HG03196 (cell line): ENCODE measurements at regions not wholly inside any gene's neighbourhood (a gene's known extent, or its start where the extent isn't known, plus 50 kb on each side); places are given as distances from the start of the nearest gene placed in this dataset.

Experiments used
- ATAC-seq: cut with Tn5 transposase; IDR thresholded peaks from one replicate; pipeline ENCODE4 v1.9.1; 2021; ENCODE audit not compliant: unreplicated experiment

DNA sequence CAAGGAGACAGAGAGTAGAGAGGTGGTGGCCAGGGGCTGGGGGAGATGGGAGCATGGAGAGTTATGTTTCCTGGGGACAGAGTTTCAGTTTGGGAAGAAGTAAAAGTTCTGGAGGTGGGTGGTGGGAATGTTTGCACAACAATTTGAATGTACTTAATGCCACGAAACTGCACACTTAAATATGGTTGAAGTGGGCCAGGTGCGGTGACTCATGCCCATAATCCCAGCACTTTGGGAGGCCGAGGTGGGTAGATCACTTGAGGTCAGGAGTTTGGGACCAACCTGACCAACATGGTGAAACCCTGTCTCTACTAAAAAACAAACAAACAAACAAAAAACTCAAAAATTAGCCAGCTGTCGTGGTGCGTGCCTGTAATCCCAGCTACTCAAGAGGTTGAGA is 137.2 kb downstream of the PFKFB3 start:
- ATAC-seq, result no peak

DNA sequence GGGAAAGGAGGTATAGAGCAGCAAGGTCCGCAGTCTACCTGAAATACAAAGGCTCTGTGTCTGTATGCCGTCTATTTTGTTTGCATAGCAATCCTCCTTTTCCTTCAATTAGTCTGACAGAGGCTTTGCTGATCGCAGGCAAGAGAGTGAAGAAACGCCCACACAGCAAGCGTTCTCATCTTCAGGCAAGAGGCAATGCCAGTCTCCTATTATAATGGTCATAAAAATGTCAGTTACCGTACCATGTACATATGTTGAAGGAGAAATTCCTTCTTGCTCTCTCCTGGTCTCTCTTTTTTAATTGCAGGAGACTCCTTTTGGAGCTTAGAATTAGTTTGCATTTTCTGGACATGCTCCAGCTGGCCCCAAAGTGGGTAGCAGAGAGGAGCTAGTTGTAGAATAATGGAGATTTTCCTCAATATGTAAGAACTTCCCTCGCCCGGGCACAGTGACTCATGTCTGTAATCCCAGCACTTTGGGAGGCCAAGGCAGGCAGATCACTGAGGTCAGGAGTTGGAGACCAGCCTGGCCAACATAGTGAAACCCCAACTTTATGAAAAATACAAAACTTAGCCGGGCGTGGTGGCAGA is 139.5 kb downstream of the PFKFB3 start:
- no peak for ATAC-seq

DNA sequence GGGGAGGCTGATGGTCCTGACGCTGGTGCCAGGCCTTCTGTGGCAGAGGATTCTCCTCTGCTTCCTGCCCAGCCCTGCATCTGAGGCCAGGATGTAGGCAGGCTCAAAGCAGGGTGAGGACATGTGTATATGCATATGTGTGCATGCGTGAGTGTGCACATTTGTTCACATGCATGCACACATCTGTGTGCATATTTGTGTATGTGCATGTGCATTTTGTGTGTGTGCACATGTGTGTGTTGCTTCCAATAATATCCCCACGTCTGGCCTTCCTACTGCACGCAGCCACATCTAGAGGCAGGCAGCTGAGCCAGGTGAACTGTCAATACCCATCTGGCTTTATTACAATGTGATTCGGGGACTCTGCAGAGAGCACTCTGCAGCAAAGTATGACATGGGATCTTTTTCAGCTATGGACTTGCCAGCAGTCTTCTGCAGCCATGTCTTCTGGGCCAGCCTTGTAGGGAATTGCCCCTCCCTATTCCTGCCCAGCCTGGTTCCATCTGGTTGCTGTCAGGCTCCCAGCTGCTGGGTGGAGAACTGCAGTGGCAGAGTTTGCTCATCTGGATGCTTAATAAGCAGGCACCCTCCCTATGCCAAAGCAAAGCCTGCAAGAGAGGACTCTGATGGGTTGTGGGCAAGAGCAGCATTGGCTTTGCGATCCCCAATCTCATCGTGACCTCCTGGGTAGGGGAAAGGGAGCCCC is 140.7 kb downstream of the PFKFB3 start:
- no peak for ATAC-seq

GRCh38 chr10:6345404-6345803 is 142.7 kb downstream of the PFKFB3 start:
- ATAC-seq, result no peak

DNA sequence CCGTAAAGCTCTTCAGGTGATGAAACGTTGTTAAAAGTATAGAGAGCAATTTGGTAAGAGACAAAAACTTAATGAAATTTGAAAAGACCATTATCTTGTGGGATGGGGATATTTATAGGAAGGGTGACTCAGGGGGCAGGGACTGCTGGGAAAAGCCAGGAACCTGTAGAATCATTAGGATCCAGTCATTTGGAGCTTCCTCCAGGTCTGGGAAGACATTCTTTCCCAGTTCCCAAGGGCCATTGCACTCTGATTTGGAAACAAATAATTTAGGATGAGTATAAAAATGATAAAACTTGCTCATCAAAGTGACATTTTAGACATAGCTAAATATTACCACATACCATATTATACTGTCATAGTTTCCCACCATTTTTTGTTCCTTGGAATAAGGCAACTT is 143.9 kb downstream of the PFKFB3 start:
- ATAC-seq, result no peak

- peak; percentile 39 for ATAC-seq
Observed at GRCh38 chr10:6347391-6347951, 144.7 kb downstream of the PFKFB3 start.

DNA sequence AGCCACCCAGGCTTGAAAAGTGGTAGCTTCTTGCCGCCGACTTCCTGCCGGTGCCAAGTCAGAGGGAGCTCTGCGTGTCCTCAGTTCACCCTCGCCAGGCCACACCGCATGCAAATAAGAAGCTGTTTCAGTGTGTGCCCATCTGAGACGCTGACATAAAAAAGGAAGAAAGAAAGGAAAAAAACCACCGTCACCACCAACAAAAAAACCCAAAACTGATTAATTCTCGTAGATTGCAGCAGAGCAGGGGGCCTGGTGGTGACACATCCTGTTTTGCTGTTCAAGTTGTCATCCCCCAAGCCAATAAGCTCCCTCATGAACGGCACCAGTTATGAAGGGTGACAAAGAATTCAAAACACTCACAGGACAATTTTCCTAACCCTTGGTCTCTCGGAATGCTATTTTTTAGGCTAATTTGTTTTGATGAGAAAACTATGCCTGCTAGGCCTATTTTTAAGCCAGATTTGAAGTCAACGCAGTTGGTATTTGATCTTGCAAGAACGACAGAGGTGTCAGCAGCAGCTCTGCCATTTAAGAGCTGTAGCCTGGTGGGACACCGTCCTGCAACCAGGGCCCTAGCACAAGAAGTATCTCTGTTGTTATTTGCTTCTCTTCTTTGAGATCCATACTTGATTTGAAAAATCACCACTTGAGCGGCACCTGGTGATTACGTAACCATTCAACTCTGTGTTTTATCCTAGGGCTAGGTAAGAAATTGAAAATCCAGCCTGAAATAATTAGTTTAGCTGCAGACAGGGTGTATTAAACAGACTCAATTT is 145.6 kb downstream of the PFKFB3 start:
- peak; percentile 95 for ATAC-seq

DNA sequence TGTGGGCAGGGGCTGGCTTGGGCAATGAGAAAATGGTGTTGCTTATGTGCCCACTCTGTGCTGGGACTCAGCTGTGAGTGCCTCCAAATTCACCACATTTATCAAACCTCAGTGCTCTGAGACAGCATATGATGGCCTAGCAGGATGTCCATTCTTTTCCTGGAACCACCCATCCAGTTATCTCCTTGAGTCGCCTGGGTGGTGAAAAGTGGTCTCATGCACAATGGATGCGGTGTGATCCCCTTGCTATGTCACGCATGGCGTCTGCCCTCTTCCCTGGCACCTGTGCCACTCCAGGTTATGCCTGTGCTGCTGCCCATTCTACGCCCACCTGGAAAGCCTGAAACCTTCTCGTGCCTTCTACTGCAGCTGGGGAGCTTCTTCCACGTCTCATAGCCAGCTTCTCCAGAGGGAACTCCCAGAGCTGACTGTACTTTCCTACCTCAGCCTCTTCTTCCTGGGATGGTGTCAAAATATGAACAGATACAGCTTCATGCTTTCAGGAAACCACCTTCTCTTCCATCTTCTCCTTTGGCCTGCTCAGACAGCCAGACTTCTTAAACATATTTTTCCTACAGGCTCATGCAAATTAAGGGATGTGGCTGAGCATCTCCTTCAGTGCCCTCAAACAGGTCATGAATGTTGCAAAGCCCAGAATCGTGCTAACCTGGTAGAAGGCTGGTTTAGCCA is 147.3 kb downstream of the PFKFB3 start:
- ATAC-seq, result no peak

DNA sequence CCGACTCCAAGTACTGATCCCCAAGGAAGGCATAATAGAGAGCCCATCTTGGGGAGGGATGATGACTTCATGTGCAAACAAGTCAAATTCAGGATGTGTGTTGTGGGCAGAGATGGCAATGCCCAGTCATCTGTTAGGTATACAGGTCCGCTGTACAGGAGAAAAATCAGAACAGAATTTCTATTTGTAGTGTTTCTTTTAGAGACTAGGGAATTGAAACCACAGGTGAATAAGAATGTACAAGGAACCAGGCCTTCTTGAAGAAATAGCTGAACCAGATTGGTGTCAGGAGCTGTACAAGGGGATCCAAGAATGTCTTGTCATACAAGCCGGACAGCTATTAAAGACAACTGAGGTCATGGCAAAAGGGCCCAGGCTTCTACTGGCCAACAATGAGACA is 147.9 kb downstream of the PFKFB3 start:
- ATAC-seq, result no peak

DNA sequence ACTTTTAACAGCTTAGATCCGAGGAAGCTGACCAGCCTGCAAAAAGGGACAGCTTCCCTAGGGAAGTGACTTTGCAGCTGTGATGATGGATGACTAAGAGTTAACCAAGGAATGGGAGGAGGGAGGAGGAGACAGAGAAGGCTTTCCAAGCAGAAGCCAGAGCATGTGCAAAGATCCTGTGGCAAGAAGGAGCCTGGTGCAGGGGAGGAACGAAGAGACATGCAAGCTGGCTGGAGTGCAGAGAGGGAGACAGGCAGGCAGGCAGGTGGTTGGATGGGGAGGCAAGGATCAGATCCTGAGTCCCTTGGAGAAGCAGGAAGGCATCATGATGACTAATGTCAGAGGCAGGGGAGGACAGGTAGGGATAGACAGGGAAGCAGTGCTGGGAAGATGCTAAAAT is 148.8 kb downstream of the PFKFB3 start:
- no peak for ATAC-seq

- ATAC-seq, result no peak
Observed at GRCh38 chr10:6353526-6353925, 150.8 kb downstream of the PFKFB3 start.

DNA sequence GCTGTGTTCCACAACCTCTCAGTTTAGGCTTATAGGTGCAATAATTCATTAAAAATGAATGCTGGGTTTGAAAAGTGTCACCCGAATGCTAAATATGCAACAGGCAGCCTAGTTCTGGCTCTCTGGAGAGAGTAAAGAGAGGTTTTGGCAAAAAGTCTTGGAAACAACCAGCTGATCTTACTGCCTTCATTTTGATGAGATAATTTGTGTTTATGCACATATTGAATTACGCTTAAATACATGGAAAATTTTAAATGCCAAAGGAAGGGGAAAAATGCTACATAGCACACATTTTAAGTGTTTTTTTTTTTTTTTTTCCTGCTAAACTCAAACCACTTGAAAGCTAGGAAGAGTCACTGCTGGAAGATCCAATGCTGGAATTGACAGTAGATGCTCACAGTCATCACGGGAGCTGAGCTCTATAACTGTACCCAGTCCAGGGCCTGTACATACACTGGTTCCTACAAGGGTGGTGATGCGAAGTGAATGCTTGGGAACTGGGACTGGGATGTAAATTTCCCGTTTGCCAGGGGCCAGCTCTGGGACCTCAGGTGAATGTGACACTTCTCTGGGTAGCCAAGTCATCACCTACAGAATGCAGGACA is 151.5 kb downstream of the PFKFB3 start:
- ATAC-seq, result no peak

GRCh38 chr10:6356280-6356793 is 153.6 kb downstream of the PFKFB3 start:
- no peak for ATAC-seq

GRCh38 chr10:6361869-6362268 is 159.1 kb downstream of the PFKFB3 start:
- ATAC-seq, result no peak

DNA sequence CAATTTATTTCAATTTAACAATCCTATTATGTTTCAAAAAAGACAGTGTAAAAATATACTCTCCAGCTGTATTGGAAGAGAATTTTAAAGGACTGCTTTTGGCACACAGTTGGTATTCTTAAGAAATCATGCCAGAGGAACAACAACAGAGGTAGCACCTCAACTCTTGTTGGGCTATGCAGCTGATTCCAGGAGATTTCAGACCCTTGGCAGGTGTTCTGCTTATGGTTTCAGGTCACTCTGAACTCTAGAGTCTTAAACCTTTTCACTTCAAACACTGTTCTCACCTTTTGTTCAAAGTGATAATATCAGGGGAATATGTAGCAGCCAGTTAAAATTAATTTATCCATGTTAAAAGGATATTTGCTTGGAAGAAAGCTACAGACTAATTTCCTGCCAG is 160.1 kb downstream of the PFKFB3 start:
- ATAC-seq, result no peak

DNA sequence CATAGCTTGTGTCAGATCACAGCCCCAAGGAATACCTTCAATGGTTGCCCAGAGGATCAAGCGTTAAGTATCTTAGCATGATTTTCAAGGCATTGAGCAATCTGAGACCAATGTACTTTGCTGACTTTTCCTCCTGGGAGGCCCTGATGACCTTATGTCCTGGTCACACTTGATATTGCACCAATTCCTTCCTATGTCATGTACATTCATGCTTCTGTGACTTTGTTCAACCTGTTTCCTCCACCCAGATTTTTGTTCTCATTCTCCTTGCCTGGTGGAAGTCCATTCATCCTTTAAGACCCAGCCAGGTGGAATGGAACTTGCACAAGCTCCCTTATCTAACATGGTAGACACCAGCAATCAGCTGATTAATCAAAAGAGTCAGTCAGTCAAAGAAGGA is 160.8 kb downstream of the PFKFB3 start:
- no peak for ATAC-seq

GRCh38 chr10:6364283-6364682 is 161.6 kb downstream of the PFKFB3 start:
- ATAC-seq, result no peak

DNA sequence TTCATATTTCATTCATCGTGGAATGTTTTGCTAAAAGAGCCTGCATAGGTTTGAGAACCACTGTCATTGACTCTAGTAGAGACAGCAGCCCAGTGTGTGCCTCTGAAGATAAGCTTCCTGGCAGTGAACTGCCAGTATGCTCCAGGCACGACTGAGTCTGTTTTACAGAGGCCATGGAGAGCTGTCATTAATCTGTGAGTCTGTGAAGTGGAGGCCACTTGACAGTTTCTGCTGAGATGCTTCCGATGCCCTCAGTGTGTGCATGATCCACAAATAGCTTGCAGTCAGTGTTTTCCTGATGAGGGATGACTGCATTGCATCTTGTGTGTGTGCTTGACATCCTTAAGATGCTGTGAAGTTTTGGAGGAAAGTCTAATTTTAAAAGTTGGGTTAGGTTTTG is 162.2 kb downstream of the PFKFB3 start:
- ATAC-seq, result no peak

- no peak for ATAC-seq
Observed at GRCh38 chr10:6365384-6365783, 162.7 kb downstream of the PFKFB3 start.
